A549 (cell line): ENCODE measurements at regions not wholly inside any gene's neighbourhood (a gene's known extent, or its start where the extent isn't known, plus 50 kb on each side); places are given as distances from the start of the nearest gene placed in this dataset.

ENCODE experiments used
- CEBPB ChIP-seq, 2 experiments: fragments of >200 bp in 1 of 2; sonication (Bioruptor Twin) in 1 of 2; formaldehyde crosslinking in 1 of 2; IDR thresholded peaks; 2 replicates each; pipeline ENCODE4 v1.6.1; 2012 to 2016
- EP300 ChIP-seq, 2 experiments: fragments of >200 bp; sonication (Bioruptor Twin); formaldehyde crosslinking; IDR thresholded peaks; 2 replicates in 1 of 2; 3 replicates in 1 of 2; pipeline ENCODE4 v1.6.1; 2016 to 2017
- NPAS2 ChIP-seq: fragments of 250-450 bp; sonication (Bioruptor Pico); IDR thresholded peaks from 2 replicates; pipeline ENCODE4 v1.8.0; 2022; ENCODE audit warnings: mild to moderate bottlenecking, moderate library complexity, borderline replicate concordance
- POLR2A ChIP-seq: IDR thresholded peaks from 2 replicates; pipeline ENCODE4 v1.6.1; 2012; ENCODE audit warnings: mild to moderate bottlenecking, low read length
- SMC3 ChIP-seq: fragments of >200 bp; sonication (Bioruptor Twin); formaldehyde crosslinking; IDR thresholded peaks from 3 replicates; pipeline ENCODE4 v1.6.1; 2018; ENCODE audit warnings: inconsistent platforms
- TF ChIP-seq, protein P1 (sequence below): fragments of 150-350 bp; IDR thresholded peaks from 2 replicates; pipeline ENCODE4 v1.6.1; 2014; ENCODE audit warnings: low read depth, mild to moderate bottlenecking, low read length
- TF ChIP-seq, protein P2 (sequence below): fragments of >200 bp; sonication (Bioruptor Twin); formaldehyde crosslinking; IDR thresholded peaks from 3 replicates; pipeline ENCODE4 v1.5.1; 2016
- TF ChIP-seq, protein P3 (sequence below): IDR thresholded peaks from 2 replicates; pipeline ENCODE4 v1.6.1; 2012

DNA sequence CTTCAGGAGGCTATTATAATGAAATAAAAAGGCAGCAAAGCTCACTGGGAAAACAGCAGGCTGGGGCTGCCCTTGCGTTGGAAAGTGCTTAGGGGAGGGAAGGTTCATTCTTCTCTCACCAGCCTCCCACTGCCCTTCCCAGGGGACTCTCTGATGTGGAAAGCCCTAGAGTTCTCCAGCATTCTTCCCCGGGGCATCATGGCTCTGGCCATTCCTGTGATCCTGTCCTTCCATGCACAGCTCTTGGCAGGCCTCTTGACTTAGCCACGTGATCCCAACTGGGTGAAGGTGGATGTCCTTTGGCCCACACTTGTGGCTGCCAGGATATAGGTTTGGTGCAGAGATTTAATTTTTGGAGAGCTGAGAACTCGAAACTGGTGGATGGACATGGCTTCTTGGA, 58.0 kb upstream of the ZNF831 start:
- TF ChIP-seq POLR2A (no peak), SMC3 (no peak), NPAS2 (CRISPR knock-in tag) (no peak), EP300 (IDR thresholded peaks at IDR 0.05) (no peak), CEBPB (IDR thresholded peaks at IDR 0.05) (no peak)
- TF ChIP-seq, protein P1, sequence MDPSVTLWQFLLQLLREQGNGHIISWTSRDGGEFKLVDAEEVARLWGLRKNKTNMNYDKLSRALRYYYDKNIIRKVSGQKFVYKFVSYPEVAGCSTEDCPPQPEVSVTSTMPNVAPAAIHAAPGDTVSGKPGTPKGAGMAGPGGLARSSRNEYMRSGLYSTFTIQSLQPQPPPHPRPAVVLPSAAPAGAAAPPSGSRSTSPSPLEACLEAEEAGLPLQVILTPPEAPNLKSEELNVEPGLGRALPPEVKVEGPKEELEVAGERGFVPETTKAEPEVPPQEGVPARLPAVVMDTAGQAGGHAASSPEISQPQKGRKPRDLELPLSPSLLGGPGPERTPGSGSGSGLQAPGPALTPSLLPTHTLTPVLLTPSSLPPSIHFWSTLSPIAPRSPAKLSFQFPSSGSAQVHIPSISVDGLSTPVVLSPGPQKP, result no peak
- TF ChIP-seq, protein P2, sequence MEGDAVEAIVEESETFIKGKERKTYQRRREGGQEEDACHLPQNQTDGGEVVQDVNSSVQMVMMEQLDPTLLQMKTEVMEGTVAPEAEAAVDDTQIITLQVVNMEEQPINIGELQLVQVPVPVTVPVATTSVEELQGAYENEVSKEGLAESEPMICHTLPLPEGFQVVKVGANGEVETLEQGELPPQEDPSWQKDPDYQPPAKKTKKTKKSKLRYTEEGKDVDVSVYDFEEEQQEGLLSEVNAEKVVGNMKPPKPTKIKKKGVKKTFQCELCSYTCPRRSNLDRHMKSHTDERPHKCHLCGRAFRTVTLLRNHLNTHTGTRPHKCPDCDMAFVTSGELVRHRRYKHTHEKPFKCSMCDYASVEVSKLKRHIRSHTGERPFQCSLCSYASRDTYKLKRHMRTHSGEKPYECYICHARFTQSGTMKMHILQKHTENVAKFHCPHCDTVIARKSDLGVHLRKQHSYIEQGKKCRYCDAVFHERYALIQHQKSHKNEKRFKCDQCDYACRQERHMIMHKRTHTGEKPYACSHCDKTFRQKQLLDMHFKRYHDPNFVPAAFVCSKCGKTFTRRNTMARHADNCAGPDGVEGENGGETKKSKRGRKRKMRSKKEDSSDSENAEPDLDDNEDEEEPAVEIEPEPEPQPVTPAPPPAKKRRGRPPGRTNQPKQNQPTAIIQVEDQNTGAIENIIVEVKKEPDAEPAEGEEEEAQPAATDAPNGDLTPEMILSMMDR, result no peak
- TF ChIP-seq, protein P3, sequence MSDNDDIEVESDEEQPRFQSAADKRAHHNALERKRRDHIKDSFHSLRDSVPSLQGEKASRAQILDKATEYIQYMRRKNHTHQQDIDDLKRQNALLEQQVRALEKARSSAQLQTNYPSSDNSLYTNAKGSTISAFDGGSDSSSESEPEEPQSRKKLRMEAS, result no peak
